Ishikawa (cell line): ENCODE measurements at regions not wholly inside any gene's neighbourhood (a gene's known extent, or its start where the extent isn't known, plus 50 kb on each side); places are given as distances from the start of the nearest gene placed in this dataset.

Experiments
- CEBPB ChIP-seq: IDR thresholded peaks from 2 replicates; pipeline ENCODE4 v1.6.1; 2012
- CREB1 ChIP-seq: IDR thresholded peaks from 2 replicates; pipeline ENCODE4 v1.6.1; 2012; ENCODE audit warnings: low read depth
- EGR1 ChIP-seq: IDR thresholded peaks from 2 replicates; pipeline ENCODE4 v1.6.1; 2012
- EP300 ChIP-seq: IDR thresholded peaks from 2 replicates; pipeline ENCODE4 v1.6.1; 2012; ENCODE audit warnings: borderline replicate concordance
- FOXM1 ChIP-seq: IDR thresholded peaks from 2 replicates; pipeline ENCODE4 v1.6.1; 2012; ENCODE audit warnings: low read depth, borderline replicate concordance
- NFIC ChIP-seq: IDR thresholded peaks from 2 replicates; pipeline ENCODE4 v1.6.1; 2012
- RAD21 ChIP-seq: IDR thresholded peaks from 2 replicates; pipeline ENCODE4 v1.6.1; 2012; ENCODE audit warnings: low read depth
- TAF1 ChIP-seq: IDR thresholded peaks from 2 replicates; pipeline ENCODE4 v1.6.1; 2012; ENCODE audit warnings: low read depth, mild to moderate bottlenecking
- TCF12 ChIP-seq: IDR thresholded peaks from 2 replicates; pipeline ENCODE4 v1.6.1; 2012; ENCODE audit warnings: low read depth
- TEAD4 ChIP-seq: IDR thresholded peaks from 2 replicates; pipeline ENCODE4 v1.6.1; 2012
- YY1 ChIP-seq: IDR thresholded peaks from 2 replicates; pipeline ENCODE4 v1.6.1; 2012; ENCODE audit warnings: low read depth
- ZBTB7A ChIP-seq: IDR thresholded peaks from 2 replicates; pipeline ENCODE4 v1.6.1; 2012; ENCODE audit warnings: low read depth
- TF ChIP-seq, protein P1 (sequence below): IDR thresholded peaks from 2 replicates; pipeline ENCODE4 v1.6.1; 2012; ENCODE audit warnings: low read depth, mild to moderate bottlenecking
- TF ChIP-seq, protein P2 (sequence below): IDR thresholded peaks from 2 replicates; pipeline ENCODE4 v1.6.1; 2012
- TF ChIP-seq, protein P3 (sequence below): IDR thresholded peaks from 2 replicates; pipeline ENCODE4 v1.6.1; 2012

DNA sequence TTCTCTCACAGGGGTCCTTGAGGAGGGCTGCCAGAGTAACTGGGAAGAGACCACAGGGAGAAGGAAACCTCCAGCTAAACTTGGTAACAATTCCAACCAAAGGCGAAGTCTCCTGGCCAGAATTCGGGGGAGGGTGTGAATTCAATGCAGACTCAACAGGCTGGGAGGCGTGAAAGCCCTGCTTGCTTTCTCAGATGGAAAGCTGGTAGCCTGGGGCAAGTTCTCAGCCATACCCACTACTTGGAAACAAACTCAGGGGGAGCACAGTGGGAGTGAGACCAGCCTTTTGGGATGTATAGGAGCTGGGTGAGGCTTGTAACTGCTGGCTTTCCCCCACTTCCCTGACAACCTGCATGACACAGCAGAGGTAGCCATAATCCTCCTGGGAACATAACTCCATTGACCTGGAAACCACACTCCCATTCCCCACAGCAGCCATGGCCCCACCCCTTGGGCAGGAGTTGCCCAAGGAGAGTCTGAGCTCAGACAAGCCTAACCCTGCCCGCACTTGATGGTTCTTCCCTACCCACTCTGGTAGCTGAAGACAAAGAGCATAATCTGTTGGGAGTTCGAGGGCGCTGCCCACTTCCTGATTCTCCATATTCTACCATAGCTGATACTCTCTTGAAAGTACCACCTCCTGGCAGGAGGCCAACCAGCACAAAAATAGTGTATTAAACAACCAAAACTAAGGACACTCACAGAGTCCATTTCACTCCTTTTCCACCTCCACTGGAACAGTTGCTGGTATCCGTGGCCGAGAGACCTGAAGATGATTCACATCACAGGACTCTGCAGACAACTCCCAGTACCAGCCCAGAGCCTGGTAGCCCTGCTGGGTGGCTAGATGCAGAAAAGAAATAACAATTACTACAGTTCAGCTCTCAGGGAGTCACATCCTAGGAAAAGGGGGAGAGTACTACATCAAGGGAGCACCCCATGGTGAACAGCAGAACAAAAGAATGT lies 123.8 kb downstream of the FAM170A start:
- TF ChIP-seq TEAD4 (no peak), TAF1 (no peak)

DNA sequence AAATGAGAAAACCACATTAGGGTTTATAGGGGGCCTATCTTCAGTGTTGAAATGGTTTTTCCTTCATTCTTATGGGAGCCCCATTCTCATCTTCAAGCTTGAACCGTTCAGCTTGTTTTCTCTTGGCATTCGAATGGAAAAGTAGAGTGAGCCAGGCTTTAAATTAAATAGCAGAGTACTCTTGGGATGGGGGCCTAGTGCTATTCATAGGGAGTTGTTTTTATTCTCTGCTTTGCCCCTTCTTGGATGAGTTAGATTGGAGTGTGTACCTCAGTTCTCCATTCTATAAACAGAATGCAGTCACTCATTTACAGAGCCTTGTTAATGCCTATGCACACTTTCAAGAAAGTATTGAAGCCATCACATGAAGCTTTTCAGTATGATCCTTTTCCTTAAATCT lies 127.9 kb downstream of the FAM170A start:
- TF ChIP-seq CEBPB (no peak), TEAD4 (no peak), YY1 (no peak), EGR1 (no peak), CREB1 (no peak), NFIC (no peak), TCF12 (no peak)
- TF ChIP-seq, protein P1, sequence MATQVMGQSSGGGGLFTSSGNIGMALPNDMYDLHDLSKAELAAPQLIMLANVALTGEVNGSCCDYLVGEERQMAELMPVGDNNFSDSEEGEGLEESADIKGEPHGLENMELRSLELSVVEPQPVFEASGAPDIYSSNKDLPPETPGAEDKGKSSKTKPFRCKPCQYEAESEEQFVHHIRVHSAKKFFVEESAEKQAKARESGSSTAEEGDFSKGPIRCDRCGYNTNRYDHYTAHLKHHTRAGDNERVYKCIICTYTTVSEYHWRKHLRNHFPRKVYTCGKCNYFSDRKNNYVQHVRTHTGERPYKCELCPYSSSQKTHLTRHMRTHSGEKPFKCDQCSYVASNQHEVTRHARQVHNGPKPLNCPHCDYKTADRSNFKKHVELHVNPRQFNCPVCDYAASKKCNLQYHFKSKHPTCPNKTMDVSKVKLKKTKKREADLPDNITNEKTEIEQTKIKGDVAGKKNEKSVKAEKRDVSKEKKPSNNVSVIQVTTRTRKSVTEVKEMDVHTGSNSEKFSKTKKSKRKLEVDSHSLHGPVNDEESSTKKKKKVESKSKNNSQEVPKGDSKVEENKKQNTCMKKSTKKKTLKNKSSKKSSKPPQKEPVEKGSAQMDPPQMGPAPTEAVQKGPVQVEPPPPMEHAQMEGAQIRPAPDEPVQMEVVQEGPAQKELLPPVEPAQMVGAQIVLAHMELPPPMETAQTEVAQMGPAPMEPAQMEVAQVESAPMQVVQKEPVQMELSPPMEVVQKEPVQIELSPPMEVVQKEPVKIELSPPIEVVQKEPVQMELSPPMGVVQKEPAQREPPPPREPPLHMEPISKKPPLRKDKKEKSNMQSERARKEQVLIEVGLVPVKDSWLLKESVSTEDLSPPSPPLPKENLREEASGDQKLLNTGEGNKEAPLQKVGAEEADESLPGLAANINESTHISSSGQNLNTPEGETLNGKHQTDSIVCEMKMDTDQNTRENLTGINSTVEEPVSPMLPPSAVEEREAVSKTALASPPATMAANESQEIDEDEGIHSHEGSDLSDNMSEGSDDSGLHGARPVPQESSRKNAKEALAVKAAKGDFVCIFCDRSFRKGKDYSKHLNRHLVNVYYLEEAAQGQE = no peak
- TF ChIP-seq, protein P2, sequence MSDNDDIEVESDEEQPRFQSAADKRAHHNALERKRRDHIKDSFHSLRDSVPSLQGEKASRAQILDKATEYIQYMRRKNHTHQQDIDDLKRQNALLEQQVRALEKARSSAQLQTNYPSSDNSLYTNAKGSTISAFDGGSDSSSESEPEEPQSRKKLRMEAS = no peak
- TF ChIP-seq, protein P3, sequence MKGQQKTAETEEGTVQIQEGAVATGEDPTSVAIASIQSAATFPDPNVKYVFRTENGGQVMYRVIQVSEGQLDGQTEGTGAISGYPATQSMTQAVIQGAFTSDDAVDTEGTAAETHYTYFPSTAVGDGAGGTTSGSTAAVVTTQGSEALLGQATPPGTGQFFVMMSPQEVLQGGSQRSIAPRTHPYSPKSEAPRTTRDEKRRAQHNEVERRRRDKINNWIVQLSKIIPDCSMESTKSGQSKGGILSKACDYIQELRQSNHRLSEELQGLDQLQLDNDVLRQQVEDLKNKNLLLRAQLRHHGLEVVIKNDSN = no peak

DNA sequence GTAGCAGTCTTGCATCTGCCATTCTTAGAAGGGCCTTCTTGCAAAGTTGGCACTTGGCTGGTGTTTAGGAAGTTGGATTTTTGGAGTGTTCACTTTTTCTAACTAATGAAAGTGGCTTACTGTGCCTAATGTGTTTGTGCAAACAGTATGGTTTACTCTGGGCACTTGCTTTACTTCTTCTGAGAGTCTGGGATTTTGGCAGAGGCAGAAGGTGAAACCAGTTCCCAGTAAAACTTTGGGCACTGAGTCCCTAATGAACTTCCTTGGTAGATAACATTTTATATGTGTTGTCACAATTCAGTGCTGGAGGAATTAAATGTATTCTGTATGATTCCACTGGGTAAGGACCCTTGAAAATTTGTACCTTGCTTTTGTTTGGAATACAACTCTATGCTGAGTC lies 155.7 kb downstream of the FAM170A start:
- TF ChIP-seq RAD21 = no peak
- TF ChIP-seq, protein P3 = no peak
- TF ChIP-seq ZBTB7A = no peak
- TF ChIP-seq, protein P1 = no peak
- no peak for TF ChIP-seq TEAD4
- TF ChIP-seq EP300 = no peak
- no peak for TF ChIP-seq TAF1
- no peak for TF ChIP-seq TCF12
- no peak for TF ChIP-seq YY1
- TF ChIP-seq NFIC = no peak
- no peak for TF ChIP-seq EGR1
- TF ChIP-seq CEBPB = no peak
- TF ChIP-seq, protein P2 = no peak
- TF ChIP-seq CREB1 = no peak

DNA sequence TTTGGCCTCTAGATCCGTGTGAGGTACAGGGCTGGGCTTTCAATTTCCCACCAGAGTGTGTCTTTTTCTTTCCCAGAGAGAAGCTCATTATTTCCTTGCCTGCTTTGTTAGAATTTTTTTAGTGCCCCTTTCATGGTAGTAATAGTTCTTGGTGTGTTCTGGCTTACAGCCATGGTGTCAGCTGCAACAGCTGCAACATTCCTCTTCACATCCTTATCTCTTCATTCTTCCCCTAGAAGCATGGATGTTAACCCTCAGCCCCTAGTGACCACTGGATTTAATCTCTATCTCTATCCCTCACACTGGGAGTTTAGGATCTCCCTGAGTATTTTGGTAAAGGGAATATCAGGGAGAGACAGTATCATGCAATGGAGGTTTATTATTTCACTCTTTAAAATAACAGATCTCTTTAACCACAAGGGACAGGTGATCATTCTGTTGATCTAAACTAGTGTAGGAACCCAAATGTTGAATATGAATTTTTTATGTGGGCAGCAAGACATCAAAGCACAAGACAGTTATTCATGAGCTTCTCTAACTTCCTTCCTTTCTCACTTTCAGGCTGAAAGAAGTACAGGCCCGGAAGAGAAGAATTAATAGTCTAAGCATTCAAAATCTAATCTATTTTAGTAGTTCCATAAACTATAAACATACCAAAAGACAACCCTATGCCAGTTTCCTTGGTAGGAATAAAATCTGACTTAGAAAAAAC lies 160.2 kb downstream of the FAM170A start:
- TF ChIP-seq EGR1 = no peak
- TF ChIP-seq, protein P1 = no peak
- TF ChIP-seq YY1 = no peak
- TF ChIP-seq EP300 = no peak
- TF ChIP-seq, protein P3 = no peak
- TF ChIP-seq FOXM1 = no peak
- no peak for TF ChIP-seq ZBTB7A
- TF ChIP-seq TAF1 = no peak
- TF ChIP-seq CREB1 = no peak
- TF ChIP-seq CEBPB = no peak
- TF ChIP-seq, protein P2 = no peak
- TF ChIP-seq TEAD4 = no peak
